ENCODE measurements at regions not wholly inside any gene's neighbourhood (a gene's known extent, or its start where the extent isn't known, plus 50 kb on each side); places are given as distances from the start of the nearest gene placed in this dataset.
"Not testable (repeated sequence)": the region's sequence is repeated elsewhere in the genome, so short reads cannot be mapped to it uniquely, and the experiment has no call there.

GRCh38 chr3:106457281-106458180 lies 588.7 kb upstream of the CBLB start:
- DNase-seq (ENCODE audit: low spot score): peak; percentile 41

DNA sequence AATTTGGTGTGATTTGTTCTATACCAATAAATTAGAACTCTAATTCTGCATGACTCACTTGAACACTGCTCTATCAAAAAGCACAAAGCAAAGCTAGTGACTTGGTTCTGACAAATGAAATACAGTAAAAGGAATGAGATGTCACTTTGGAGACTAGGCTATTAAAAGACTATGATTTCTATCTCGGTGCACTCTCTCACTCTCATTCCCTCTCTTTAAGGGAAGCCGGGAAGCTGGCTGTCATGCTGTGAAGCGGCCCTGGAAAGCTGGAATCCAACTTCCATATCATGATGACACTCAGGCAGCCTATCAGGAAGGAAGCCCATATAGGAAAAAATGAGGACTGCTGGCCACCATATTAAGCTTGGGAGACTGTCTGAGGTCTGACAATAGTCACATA lies 590.1 kb upstream of the CBLB start:
- DNase-seq (ENCODE audit: low spot score): no peak

GRCh38 chr3:106466881-106467280 lies 598.1 kb upstream of the CBLB start:
- no peak for DNase-seq (ENCODE audit: low spot score)

DNA sequence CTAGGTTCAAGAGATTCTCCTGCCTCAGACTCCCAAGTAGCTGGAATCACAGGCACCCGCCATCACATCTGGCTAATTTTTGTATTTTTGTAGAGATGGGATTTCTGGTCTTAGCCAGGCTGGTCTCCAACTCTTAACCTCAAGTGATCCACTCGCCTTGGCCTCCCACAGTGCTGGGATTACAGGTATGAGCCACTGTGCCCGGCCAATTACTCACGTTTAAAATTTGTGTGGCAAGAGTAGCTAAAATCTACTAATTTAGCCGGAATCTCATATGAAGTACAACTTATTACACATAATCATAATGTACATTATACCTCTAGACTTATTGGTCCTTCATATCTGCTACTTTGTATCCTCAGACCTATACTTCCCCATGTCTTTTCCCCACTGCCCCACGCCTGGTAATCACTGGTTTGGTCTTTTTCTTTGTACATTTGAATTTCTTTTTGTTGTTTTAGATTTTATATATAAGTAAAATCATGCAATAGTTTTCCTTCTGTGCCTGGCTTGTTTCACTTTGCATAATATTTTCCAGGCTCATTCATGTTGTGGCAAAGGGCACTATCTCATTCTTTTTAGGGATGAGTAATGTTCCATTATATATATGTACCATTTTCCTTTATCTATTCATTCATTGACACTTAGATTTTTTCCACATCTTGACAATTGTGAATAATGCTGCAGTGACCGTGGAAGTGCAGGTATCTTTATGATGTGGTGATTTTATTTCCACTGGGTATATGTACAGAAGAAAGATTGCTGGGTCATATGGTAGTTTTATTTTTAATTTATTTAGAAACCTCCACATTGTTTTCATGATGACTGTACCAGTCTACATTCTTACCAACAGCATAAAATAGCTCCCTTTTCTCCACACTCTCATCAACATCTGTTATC lies 605.0 kb upstream of the CBLB start:
- DNase-seq (ENCODE audit: low spot score): no peak

GRCh38 chr3:106482451-106482850 lies 613.6 kb upstream of the CBLB start:
- DNase-seq (ENCODE audit: low spot score): no peak

DNA sequence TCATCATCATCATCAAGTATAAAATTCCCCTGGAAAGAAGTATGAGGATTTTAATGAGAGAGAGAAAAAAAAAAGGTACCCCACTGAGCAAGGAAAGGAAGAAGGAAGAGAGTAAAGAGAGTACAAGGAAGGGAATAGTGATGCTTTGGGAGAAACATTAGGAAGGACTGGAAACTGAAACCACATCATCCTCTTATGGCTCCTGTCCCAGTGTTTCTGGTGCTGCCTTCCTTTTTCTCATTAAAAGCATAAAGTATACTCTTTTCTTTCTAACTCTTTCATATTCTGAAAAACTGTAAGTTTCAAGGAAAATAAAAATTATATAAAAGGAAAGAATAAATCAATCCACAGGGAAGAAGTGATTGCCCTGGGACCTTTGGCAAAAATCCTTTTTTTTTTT lies 616.4 kb upstream of the CBLB start:
- no peak for DNase-seq (ENCODE audit: low spot score)

DNA sequence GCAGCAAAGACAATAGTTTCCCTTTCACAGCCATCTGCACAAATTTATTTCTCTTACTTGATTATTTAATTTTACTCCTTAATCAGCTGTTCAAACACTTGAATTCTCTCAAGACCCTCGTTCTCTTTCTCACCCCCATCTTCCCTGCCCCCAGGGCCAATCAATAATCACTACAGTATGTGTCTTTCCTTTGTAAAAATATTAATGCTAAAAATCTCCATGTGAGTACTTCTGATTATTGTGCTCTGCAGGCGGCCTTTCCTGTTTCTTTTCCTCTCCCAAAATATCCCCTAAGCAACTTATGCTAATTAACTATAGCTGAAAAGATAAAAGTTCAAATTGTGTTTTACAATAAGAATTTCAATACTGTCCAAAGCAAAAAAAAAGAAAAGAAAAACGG lies 617.0 kb upstream of the CBLB start:
- no peak for DNase-seq (ENCODE audit: low spot score)

- DNase-seq (ENCODE audit: low spot score): not testable (repeated sequence)
Measured at GRCh38 chr3:106486945-106487639, 618.3 kb upstream of the CBLB start.

DNA sequence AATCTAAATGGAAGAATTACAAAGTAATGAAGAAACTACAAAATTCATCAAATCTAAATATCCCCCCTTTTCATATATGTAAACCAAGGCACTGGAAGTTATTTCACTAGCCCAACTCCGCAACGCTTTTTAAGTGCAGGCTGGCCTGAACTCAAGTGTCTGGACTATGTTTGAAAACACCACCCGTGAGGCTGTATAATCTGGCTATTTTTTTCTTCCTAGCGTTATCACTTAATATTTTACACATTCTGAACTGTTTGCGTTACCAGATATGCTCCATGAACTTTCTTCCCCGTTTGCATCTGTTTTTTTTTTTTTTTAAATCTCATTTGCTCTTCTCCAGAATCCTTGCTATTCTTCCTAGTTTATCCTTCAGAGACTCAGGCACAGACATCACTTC lies 619.5 kb upstream of the CBLB start:
- DNase-seq (ENCODE audit: low spot score): no peak

GRCh38 chr3:106491796-106492195 lies 623.0 kb upstream of the CBLB start:
- no peak for DNase-seq (ENCODE audit: low spot score)

GRCh38 chr3:106508331-106508893 lies 639.6 kb upstream of the CBLB start:
- no peak for DNase-seq (ENCODE audit: low spot score)

- DNase-seq (ENCODE audit: low spot score): no peak
Measured at GRCh38 chr3:106510206-106510605, 641.4 kb upstream of the CBLB start.

DNA sequence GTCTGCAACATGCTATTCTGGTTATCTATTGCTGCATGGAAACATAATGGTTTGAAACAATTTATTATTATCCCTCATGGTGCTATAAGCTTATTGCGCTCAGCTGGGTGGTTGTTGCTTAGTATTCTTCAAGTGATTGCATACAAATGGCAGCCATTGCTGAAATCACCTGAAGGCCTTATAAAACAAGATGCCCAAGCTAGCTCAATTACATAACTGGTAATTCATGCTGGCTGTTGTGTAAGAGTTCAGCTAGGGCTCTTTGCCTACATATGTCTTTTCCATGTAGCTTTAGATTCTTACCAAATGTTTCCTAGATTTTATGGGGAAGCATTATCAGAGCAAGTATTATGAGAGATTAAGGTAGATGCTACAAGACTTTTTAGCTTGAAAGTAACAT lies 644.0 kb upstream of the CBLB start:
- DNase-seq (ENCODE audit: low spot score): no peak

DNA sequence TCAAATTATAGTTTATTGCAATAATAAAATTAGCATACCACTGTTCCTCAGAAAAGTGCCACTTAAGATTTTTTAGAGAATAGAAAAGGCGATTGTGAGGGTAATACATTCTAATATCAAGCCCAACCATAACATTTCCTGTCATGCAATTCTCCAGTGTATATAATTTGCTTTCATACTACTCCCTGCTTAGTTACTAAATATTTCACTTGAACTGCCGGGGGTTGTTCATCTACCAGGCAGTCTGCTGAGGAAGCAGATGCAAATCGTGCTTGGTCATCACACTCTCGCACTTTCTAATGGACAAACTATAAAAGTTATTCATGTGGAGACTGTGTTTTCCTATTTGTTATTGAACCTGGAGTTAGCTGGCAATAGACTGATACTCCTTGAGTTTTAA lies 645.6 kb upstream of the CBLB start:
- no peak for DNase-seq (ENCODE audit: low spot score)

DNA sequence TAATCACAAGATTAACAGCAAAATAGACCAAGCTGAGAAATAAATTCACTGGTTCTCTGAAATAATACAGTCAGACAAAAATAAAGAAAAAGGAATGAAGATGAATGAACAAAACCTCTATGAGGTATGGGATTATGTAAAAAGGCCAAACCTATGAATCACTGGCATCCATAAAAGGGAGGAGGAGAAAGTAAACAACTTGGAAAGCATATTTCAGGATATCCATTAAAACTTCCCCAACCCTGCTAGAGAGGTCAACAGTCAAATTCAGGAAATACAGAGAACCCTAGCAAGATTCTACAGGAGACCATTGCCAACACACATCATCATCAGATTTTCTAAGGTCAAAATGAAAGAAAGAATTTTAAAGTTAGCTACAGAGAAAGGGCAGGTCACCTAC lies 649.7 kb upstream of the CBLB start:
- peak; percentile 41 for DNase-seq (ENCODE audit: low spot score)

DNA sequence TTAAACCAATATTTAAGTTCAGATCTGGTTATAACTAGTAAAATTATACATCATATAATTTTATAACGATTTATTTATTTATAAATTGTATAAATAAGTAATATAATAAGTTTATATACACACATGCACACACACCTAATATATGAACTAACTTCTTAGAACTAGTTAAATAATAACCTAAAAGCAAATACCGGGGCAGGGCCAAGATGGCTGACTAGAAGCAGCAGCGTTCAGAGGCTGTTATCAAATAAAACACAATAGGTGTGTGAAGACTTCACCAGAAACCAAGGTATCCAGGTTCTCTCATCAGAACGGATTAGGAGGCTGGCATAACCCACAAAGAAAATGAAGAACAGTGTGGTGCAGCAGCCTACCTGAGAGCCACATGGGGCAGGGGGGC lies 653.6 kb upstream of the CBLB start:
- DNase-seq (ENCODE audit: low spot score): no peak

DNA sequence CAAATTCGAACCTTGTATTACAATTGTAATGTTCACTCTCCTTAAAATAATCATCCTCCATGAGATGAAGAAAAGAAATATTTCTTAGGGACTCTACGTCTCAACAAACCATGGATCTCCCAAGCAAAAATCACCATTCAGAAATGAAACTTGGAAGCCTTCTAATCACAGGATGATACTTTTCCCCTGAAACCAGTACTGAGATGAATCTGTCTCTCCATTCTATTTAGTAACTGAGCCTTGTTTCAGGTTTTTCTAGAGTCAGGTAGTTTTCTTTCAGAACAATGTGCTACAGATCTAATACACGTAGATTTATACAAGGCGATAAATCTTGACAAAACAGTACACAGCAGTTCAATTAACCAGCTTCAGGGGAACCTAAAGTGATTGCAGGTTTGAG lies 660.1 kb upstream of the CBLB start:
- DNase-seq (ENCODE audit: low spot score): no peak

DNA sequence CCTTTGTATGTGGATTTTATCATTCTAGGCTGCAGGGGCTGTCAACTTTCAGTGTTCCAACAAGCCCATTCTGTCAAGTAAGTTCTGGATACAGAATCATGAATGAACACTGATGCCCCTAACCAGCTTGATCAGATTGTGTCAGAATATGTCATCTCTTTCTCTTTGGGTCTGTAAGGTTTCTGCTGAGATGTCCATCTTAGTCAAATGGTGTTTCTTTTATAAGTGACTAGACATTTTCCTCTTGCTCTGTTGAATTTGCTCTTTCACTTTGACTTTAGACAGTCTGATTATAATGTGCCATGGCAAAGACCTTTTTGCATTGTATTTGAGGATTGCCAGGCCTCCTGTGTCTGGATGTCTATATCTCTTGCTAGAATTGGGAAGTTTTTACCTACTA lies 660.9 kb upstream of the CBLB start:
- no peak for DNase-seq (ENCODE audit: low spot score)

- no peak for DNase-seq (ENCODE audit: low spot score)
Measured at GRCh38 chr3:106530367-106530766, 661.6 kb upstream of the CBLB start.

- DNase-seq (ENCODE audit: low spot score): not testable (repeated sequence)
Measured at GRCh38 chr3:106531771-106532329, 663.0 kb upstream of the CBLB start.

- DNase-seq (ENCODE audit: low spot score): no peak
Measured at GRCh38 chr3:106533093-106533787, 664.4 kb upstream of the CBLB start.

Measured in LoVo (cell line).